ENCODE measurements at regions not wholly inside any gene's neighbourhood (a gene's known extent, or its start where the extent isn't known, plus 50 kb on each side); places are given as distances from the start of the nearest gene placed in this dataset.

DNA sequence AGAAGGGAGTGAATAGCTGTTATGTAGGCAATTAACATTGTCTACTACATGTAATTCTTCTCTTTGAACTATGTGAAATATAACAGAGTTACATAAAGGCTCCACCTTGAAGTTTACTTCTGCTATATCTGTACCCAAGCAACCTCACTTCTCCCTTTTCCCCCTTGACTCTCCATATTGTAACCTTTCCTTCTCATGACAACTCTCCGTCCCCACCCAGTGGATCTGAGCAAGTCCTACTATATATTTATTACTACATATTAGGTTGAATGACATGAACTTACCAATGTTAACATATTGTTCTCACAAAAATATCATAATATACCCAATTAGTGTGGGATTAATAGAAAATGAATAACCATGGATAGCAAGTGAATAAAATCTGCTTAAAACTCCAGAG lies 93.2 kb upstream of the ATP8A1 start:
- TF ChIP-seq, protein P1, sequence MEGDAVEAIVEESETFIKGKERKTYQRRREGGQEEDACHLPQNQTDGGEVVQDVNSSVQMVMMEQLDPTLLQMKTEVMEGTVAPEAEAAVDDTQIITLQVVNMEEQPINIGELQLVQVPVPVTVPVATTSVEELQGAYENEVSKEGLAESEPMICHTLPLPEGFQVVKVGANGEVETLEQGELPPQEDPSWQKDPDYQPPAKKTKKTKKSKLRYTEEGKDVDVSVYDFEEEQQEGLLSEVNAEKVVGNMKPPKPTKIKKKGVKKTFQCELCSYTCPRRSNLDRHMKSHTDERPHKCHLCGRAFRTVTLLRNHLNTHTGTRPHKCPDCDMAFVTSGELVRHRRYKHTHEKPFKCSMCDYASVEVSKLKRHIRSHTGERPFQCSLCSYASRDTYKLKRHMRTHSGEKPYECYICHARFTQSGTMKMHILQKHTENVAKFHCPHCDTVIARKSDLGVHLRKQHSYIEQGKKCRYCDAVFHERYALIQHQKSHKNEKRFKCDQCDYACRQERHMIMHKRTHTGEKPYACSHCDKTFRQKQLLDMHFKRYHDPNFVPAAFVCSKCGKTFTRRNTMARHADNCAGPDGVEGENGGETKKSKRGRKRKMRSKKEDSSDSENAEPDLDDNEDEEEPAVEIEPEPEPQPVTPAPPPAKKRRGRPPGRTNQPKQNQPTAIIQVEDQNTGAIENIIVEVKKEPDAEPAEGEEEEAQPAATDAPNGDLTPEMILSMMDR (IDR thresholded peaks at IDR 0.05), result peak in 3 of 6 experiments; percentile 51 to 56 (median 52)
- no peak for TF ChIP-seq POLR2A (IDR thresholded peaks at IDR 0.05)

All from Peyer's patch (tissue), 4 donors.